ENCODE measurements at regions not wholly inside any gene's neighbourhood (a gene's known extent, or its start where the extent isn't known, plus 50 kb on each side); places are given as distances from the start of the nearest gene placed in this dataset.

DNA sequence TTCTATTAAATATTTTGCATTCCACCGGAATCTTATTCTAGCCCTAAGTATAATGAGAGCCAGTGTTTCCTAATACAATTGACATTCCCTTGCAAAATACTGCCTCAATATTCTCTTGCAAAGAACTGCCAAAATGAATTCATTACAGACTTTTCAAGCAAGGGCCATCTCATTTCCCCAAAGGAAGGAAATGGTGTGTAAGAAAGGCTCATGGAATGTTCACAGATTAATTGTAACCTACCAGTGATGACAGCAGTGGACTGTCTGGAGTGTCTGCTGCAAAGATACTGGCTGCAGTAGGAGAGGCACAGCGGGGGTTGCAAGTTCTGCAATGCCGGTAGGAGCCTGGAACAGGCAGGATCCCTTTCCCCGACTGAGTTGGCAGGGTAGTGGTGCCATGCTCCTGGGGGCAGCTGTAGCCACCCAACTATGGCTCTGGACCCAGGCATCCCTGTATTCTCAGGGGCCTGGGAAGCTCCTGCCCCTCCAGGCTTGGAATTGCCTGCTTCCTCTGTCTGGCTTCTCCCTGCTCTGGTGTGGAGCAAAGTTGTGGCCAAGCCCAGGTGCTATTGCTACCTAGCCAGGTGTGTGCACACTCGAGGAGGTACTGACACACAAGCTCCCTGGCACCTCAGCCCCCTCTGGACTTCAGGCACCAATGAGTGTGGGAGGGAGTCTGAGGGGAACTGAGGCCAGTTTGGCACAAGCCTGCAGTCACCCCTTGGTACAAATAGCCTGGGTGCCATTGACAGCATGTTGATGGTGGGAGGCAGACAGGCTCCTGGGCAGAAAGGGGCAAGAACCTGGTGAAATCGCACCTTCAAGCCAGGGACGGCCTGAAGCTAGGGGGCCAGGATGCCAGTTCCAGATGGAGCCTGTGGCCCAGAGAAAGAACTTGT lies 1371.0 kb downstream of the KCNT2 start:
- TF ChIP-seq, protein P1, sequence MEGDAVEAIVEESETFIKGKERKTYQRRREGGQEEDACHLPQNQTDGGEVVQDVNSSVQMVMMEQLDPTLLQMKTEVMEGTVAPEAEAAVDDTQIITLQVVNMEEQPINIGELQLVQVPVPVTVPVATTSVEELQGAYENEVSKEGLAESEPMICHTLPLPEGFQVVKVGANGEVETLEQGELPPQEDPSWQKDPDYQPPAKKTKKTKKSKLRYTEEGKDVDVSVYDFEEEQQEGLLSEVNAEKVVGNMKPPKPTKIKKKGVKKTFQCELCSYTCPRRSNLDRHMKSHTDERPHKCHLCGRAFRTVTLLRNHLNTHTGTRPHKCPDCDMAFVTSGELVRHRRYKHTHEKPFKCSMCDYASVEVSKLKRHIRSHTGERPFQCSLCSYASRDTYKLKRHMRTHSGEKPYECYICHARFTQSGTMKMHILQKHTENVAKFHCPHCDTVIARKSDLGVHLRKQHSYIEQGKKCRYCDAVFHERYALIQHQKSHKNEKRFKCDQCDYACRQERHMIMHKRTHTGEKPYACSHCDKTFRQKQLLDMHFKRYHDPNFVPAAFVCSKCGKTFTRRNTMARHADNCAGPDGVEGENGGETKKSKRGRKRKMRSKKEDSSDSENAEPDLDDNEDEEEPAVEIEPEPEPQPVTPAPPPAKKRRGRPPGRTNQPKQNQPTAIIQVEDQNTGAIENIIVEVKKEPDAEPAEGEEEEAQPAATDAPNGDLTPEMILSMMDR (IDR thresholded peaks at IDR 0.05), result no peak
- TF ChIP-seq POLR2A (IDR thresholded peaks at IDR 0.05), result no peak
